ENCODE measurements at regions not wholly inside any gene's neighbourhood (a gene's known extent, or its start where the extent isn't known, plus 50 kb on each side); places are given as distances from the start of the nearest gene placed in this dataset.

- TF ChIP-seq ZNF462 (CRISPR knock-in tag; IDR thresholded peaks at IDR 0.05) (no peak), EZH2phosphoT487 (IDR thresholded peaks at IDR 0.05; ENCODE audit: unreplicated experiment) (no peak), STAT1 (IDR thresholded peaks at IDR 0.05; ENCODE audit: unreplicated experiment) (no peak), ETS1 (IDR thresholded peaks at IDR 0.05) (no peak), CTCF (conservative IDR thresholded peaks at IDR 0.05; ENCODE audit: low read depth in 2 of 2) (no peak), CREB1 (CRISPR knock-in tag; IDR thresholded peaks at IDR 0.05; ENCODE audit: low read depth) (no peak)
Observed at GRCh38 chr5:74430631-74431289, 209.8 kb downstream of the ENC1 start (continued).

Measured in GM23338 (cell line).